H1 (cell line): ENCODE measurements at regions not wholly inside any gene's neighbourhood (a gene's known extent, or its start where the extent isn't known, plus 50 kb on each side); places are given as distances from the start of the nearest gene placed in this dataset.

Experiments
- CTCF ChIA-PET: fragments of 300-600 bp; sonication (Branson Sonifier 250); formaldehyde crosslinking; loops from one replicate; lab custom pipeline; 2021; ENCODE audit not compliant: partially characterized antibody; lab: Charles Lee
- POLR2A ChIA-PET: fragments of 300-600 bp; sonication (Branson Sonifier 250); formaldehyde crosslinking; loops from one replicate; lab custom pipeline; 2021; ENCODE audit warnings: inconsistent platforms; ENCODE audit not compliant: partially characterized antibody; lab: Charles Lee
- DNase-seq, 2 experiments: peaks; one replicate each; pipeline versions ENCODE4 v3.0.0 to v3.0.0-alpha.2; 2010 to 2022; ENCODE audit warnings: low spot score in 2 of 2, low read depth in 1 of 2, mixed read lengths in 1 of 2
- FAIRE-seq: peaks from 2 replicates; lab custom pipeline; 2011; peaks lifted over from hg19 to GRCh38; lab: Jason Lieb, UNC
- H2AFZ ChIP-seq: 2 replicates; pipeline ENCODE4 v1.8.1; 2012; ENCODE audit warnings: low read length, inconsistent platforms
- H2AK5ac ChIP-seq: 2 replicates; pipeline ENCODE4 v1.6.1; 2013; ENCODE audit warnings: low read depth, low read length
- H2BK120ac ChIP-seq: replicated peaks from 2 replicates; pipeline ENCODE3; 2013; ENCODE audit warnings: low read depth, low read length, inconsistent platforms
- H2BK12ac ChIP-seq: 2 replicates; pipeline ENCODE4 v1.6.1; 2013; ENCODE audit warnings: low read depth, low read length
- H2BK15ac ChIP-seq: 2 replicates; pipeline ENCODE4 v1.6.1; 2013; ENCODE audit warnings: low read length
- H2BK20ac ChIP-seq: 2 replicates; pipeline ENCODE4 v1.6.1; 2013; ENCODE audit warnings: low read length
- H2BK5ac ChIP-seq: 2 replicates; pipeline ENCODE4 v1.6.1; 2013; ENCODE audit warnings: low read depth, low read length
- H3K14ac ChIP-seq: 2 replicates; pipeline ENCODE4 v1.6.1; 2013; ENCODE audit warnings: inconsistent platforms; ENCODE audit not compliant: insufficient read length
- H3K18ac ChIP-seq: 2 replicates; pipeline ENCODE4 v1.6.1; 2013; ENCODE audit warnings: low read length; ENCODE audit errors: extremely low read depth
- H3K23ac ChIP-seq: 2 replicates; pipeline ENCODE4 v1.6.1; 2013; ENCODE audit warnings: inconsistent platforms; ENCODE audit not compliant: insufficient read length
- H3K23me2 ChIP-seq: 2 replicates; pipeline ENCODE4 v1.6.1; 2013; ENCODE audit warnings: low read depth, low read length
- H3K27ac ChIP-seq: 2 replicates; pipeline ENCODE4 v1.6.1; 2011; ENCODE audit warnings: low read depth, low read length, inconsistent platforms
- H3K27me3 ChIP-seq, 4 experiments: replicated peaks in 1 of 4; 1 replicate in 1 of 4; 2 replicates in 3 of 4; pipeline versions ENCODE4 v1.6.1 to v1.8.1; 2011 to 2013; ENCODE audit warnings: low read length in 3 of 4, mild to moderate bottlenecking in 3 of 4, inconsistent platforms in 2 of 4, mixed read lengths in 2 of 4, moderate library complexity in 1 of 4; ENCODE audit not compliant: control insufficient read depth in 3 of 4, insufficient read depth in 3 of 4; ENCODE audit errors: extremely low read depth in 1 of 4
- H3K36me3 ChIP-seq, 4 experiments: 2 replicates each; pipeline versions ENCODE4 v1.6.1 to v1.8.1; 2011 to 2013; ENCODE audit warnings: mild to moderate bottlenecking in 4 of 4, low read length in 3 of 4, moderate library complexity in 2 of 4, control low read depth in 1 of 4, inconsistent platforms in 1 of 4; ENCODE audit not compliant: insufficient read depth in 4 of 4, control insufficient read depth in 2 of 4
- H3K4ac ChIP-seq: replicated peaks from 2 replicates; pipeline ENCODE3; 2013; ENCODE audit warnings: low read length, low read depth, mixed read lengths, inconsistent platforms; ENCODE audit not compliant: insufficient read length
- H3K4me1 ChIP-seq, 4 experiments: replicated peaks in 1 of 4; 1 replicate in 1 of 4; 2 replicates in 3 of 4; pipeline versions ENCODE4 v1.6.1 to v1.8.1; 2011 to 2013; ENCODE audit warnings: low read length in 3 of 4, inconsistent platforms in 2 of 4, mixed read lengths in 1 of 4; ENCODE audit not compliant: insufficient read depth in 4 of 4, control insufficient read depth in 3 of 4
- H3K4me2 ChIP-seq, 2 experiments: 2 replicates each; pipeline versions ENCODE4 v1.6.1 to v1.8.1; 2011 to 2013; ENCODE audit warnings: low read depth in 2 of 2, low read length in 2 of 2, control low read depth in 1 of 2, inconsistent platforms in 1 of 2, mild to moderate bottlenecking in 1 of 2; ENCODE audit not compliant: insufficient read depth in 1 of 2
- H3K4me3 ChIP-seq, 4 experiments: fragments of 200-600, 300-600 bp in 1 of 4; sonication (generic), shearing (Covaris generic), sonication (Bioruptor Twin) in 1 of 4; 2 replicates each; pipeline versions ENCODE4 v1.5.1 to v1.8.1; 2011 to 2016; ENCODE audit warnings: low read length in 4 of 4, low read depth in 3 of 4, control low read depth in 2 of 4, inconsistent platforms in 2 of 4, mild to moderate bottlenecking in 2 of 4, mixed read lengths in 1 of 4, moderate library complexity in 1 of 4; ENCODE audit not compliant: insufficient read depth in 2 of 4; ENCODE audit errors: extremely low read depth in 1 of 4
- H3K56ac ChIP-seq: replicated peaks from 2 replicates; pipeline ENCODE3; 2013; ENCODE audit warnings: low read depth, mild to moderate bottlenecking, mixed read lengths, low read length, inconsistent platforms; ENCODE audit not compliant: insufficient read length
- H3K79me1 ChIP-seq: 2 replicates; pipeline ENCODE4 v1.6.1; 2013; ENCODE audit warnings: low read depth, low read length, control low read depth
- H3K79me2 ChIP-seq, 2 experiments: 2 replicates each; pipeline versions ENCODE4 v1.6.1 to v1.8.1; 2012 to 2013; ENCODE audit warnings: low read length in 2 of 2, mild to moderate bottlenecking in 2 of 2, inconsistent platforms in 1 of 2; ENCODE audit not compliant: insufficient read depth in 2 of 2, control insufficient read depth in 1 of 2
- H3K9ac ChIP-seq, 4 experiments: replicated peaks in 1 of 4; 1 replicate in 1 of 4; 2 replicates in 3 of 4; pipeline versions ENCODE4 v1.6.1 to v1.8.1; 2011 to 2013; ENCODE audit warnings: low read depth in 3 of 4, low read length in 3 of 4, control low read depth in 2 of 4, mild to moderate bottlenecking in 2 of 4, moderate library complexity in 2 of 4, inconsistent platforms in 1 of 4; ENCODE audit errors: extremely low read depth in 1 of 4
- H3K9me3 ChIP-seq, 2 experiments: 2 replicates each; pipeline versions ENCODE4 v1.6.1 to v1.8.1; 2012 to 2013; ENCODE audit warnings: mild to moderate bottlenecking in 2 of 2, moderate library complexity in 2 of 2, control low read depth in 1 of 2, inconsistent platforms in 1 of 2, low read depth in 1 of 2, low read length in 1 of 2, mixed read lengths in 1 of 2; ENCODE audit not compliant: insufficient read depth in 2 of 2
- H4K20me1 ChIP-seq, 2 experiments: replicated peaks in 1 of 2; 2 replicates each; pipeline versions ENCODE3 to v1.8.1; 2011 to 2013; ENCODE audit warnings: inconsistent platforms in 2 of 2, low read length in 2 of 2, mild to moderate bottlenecking in 1 of 2; ENCODE audit not compliant: insufficient read depth in 2 of 2, control insufficient read depth in 1 of 2
- H4K5ac ChIP-seq: 2 replicates; pipeline ENCODE4 v1.6.1; 2013; ENCODE audit warnings: low read length, low read depth, mixed read lengths, inconsistent platforms; ENCODE audit not compliant: insufficient read length
- H4K8ac ChIP-seq: 2 replicates; pipeline ENCODE4 v1.8.0; 2013; ENCODE audit warnings: mild to moderate bottlenecking, moderate library complexity, low read length, inconsistent platforms; ENCODE audit not compliant: insufficient read depth; ENCODE audit errors: extremely low read depth
- H4K91ac ChIP-seq: replicated peaks from 2 replicates; pipeline ENCODE3; 2013; ENCODE audit warnings: low read length, mixed read lengths, inconsistent platforms; ENCODE audit not compliant: insufficient read length
- CBX8 ChIP-seq: fragments of 300-800, 300-1000 bp; sonication (generic); IDR thresholded peaks from 2 replicates; pipeline ENCODE4 v1.7.1; 2016; ENCODE audit warnings: low read depth, low read length, borderline replicate concordance
- CHD2 ChIP-seq: IDR thresholded peaks from 2 replicates; pipeline ENCODE4 v1.6.1; 2012; ENCODE audit warnings: low read length, improper control_type of control experiment
- CREB1 ChIP-seq: IDR thresholded peaks from 2 replicates; pipeline ENCODE4 v1.6.1; 2012; ENCODE audit warnings: inconsistent platforms
- CTBP2 ChIP-seq: IDR thresholded peaks from 2 replicates; pipeline ENCODE4 v1.7.0; 2011; ENCODE audit warnings: borderline replicate concordance, mild to moderate bottlenecking, moderate library complexity, mixed read lengths, low read length; ENCODE audit not compliant: insufficient read depth, insufficient read length
- EGR1 ChIP-seq: IDR thresholded peaks from 2 replicates; pipeline ENCODE4 v1.6.1; 2011; ENCODE audit warnings: low read depth, low read length, borderline replicate concordance
- EP300 ChIP-seq, 2 experiments: IDR thresholded peaks; 1 replicate in 1 of 2; 2 replicates in 1 of 2; pipeline ENCODE4 v1.6.1; 2011 to 2012; ENCODE audit warnings: low read depth in 2 of 2, low read length in 2 of 2, mild to moderate bottlenecking in 2 of 2, borderline replicate concordance in 1 of 2, inconsistent platforms in 1 of 2, moderate library complexity in 1 of 2
- KDM5A ChIP-seq: fragments of 200-600 bp; IDR thresholded peaks from 2 replicates; pipeline ENCODE4 v1.7.1; 2012; ENCODE audit warnings: mild to moderate bottlenecking, low read length, inconsistent platforms, mixed read lengths
- POU5F1 ChIP-seq: IDR thresholded peaks from 2 replicates; pipeline ENCODE4 v1.6.1; 2011; ENCODE audit warnings: low read depth, mild to moderate bottlenecking, low read length, moderate library complexity
- SIN3A ChIP-seq, 2 experiments: IDR thresholded peaks in 1 of 2; conservative IDR thresholded peaks in 1 of 2; 2 replicates each; pipeline ENCODE4 v1.6.1; 2011 to 2012; ENCODE audit warnings: low read length in 2 of 2, improper control_type of control experiment in 1 of 2, low read depth in 1 of 2, mild to moderate bottlenecking in 1 of 2
- SP2 ChIP-seq: IDR thresholded peaks from 2 replicates; pipeline ENCODE4 v1.6.1; 2012; ENCODE audit warnings: mild to moderate bottlenecking, low read length, inconsistent platforms
- SP4 ChIP-seq: IDR thresholded peaks from 2 replicates; pipeline ENCODE4 v1.6.1; 2012; ENCODE audit warnings: low read length, inconsistent platforms
- SRF ChIP-seq: IDR thresholded peaks from 2 replicates; pipeline ENCODE4 v1.6.1; 2011; ENCODE audit warnings: mild to moderate bottlenecking, low read depth, low read length, moderate library complexity
- TCF12 ChIP-seq: IDR thresholded peaks from 2 replicates; pipeline ENCODE4 v1.6.1; 2011; ENCODE audit warnings: low read depth, mild to moderate bottlenecking, low read length
- ZNF274 ChIP-seq: IDR thresholded peaks from 2 replicates; pipeline ENCODE4 v1.7.0; 2012; ENCODE audit warnings: low read length, borderline replicate concordance; ENCODE audit errors: extremely low read depth
- WGBS, 2 experiments: shearing (Covaris generic) in 1 of 2; methylation state at CpG; one replicate each; pipeline versions ENCODE4 v1.1.6 to v1.1.7; 2013 to 2015; ENCODE audit warnings: low lambda C conversion rate in 2 of 2, mixed read lengths in 2 of 2, inconsistent platforms in 1 of 2, low coverage in 1 of 2, missing lambda C conversion rate in 1 of 2; ENCODE audit not compliant: insufficient replicate concordance in 2 of 2, insufficient coverage in 1 of 2, insufficient read length in 1 of 2; ENCODE audit errors: extremely low coverage in 1 of 2, missing lambda C conversion rate in 1 of 2; 5-methylcytosine and 5-hydroxymethylcytosine counted together

- no peak overlapping the region for H4K8ac ChIP-seq
- H2BK5ac ChIP-seq = no peak overlapping the region
- no peak overlapping the region for H3K4me3 ChIP-seq
- no peak overlapping the region for H2BK12ac ChIP-seq
- FAIRE-seq (no peak), DNase-seq (no peak)
- H3K79me2 ChIP-seq = no peaks in the 10 kb centered on the region
- ChIA-PET CTCF (interaction anchor here (0.7 kb wide), 1 partner anchor 336 kb away, joined by 3 read pairs; no protein-coding TSS in a partner anchor), POLR2A (no interaction called here)
- H3K9me3 ChIP-seq = peaks cover 8 to 10% of the 10 kb centered on the region in 2 experiments; a peak in 3 of 4 replicates
- H3K4me2 ChIP-seq = no peak overlapping the region
- no peak overlapping the region for H3K4ac ChIP-seq
- no peak overlapping the region for H3K14ac ChIP-seq
- H3K36me3 ChIP-seq = no peaks in the 10 kb centered on the region; a peak in 1 of 8 replicates
- H3K18ac ChIP-seq = no peak overlapping the region
- no peak overlapping the region for H2BK20ac ChIP-seq
- WGBS, 2 experiments = 86% methylated on average over 3 of the region's 3 CpGs; no CpG with 5 or more reads in 1 of the 2 experiments
- H3K27me3 ChIP-seq = no peaks in the 10 kb centered on the region
- no peaks in the 10 kb centered on the region for H3K23me2 ChIP-seq
- H3K79me1 ChIP-seq = no peaks in the 10 kb centered on the region
- H4K91ac ChIP-seq = no peak overlapping the region
- H3K23ac ChIP-seq = no peak overlapping the region
- H4K20me1 ChIP-seq = no peaks in the 10 kb centered on the region
- H2AK5ac ChIP-seq = no peak overlapping the region
- H2BK120ac ChIP-seq = no peak overlapping the region
- no peak overlapping the region for H3K9ac ChIP-seq
- no peak overlapping the region for H3K56ac ChIP-seq
- TF ChIP-seq TCF12 (no peak), EP300 (IDR thresholded peaks at IDR 0.05; ENCODE audit: borderline replicate concordance in 1 of 2, low read depth in 2 of 2, low read length in 2 of 2) (no peak), SP2 (no peak), SP4 (no peak), KDM5A (no peak), SRF (no peak), ZNF274 (no peak), CREB1 (no peak), CTBP2 (no peak), CBX8 (no peak), EGR1 (no peak), CHD2 (no peak), SIN3A (conservative IDR thresholded peaks at IDR 0.05 in 1 of 2, IDR thresholded peaks at IDR 0.05 in 1 of 2; ENCODE audit: low read depth in 1 of 2, low read length in 2 of 2) (no peak), POU5F1 (no peak)
- no peak overlapping the region for H4K5ac ChIP-seq
- H2BK15ac ChIP-seq = no peak overlapping the region
- H3K4me1 ChIP-seq = no peaks in the 10 kb centered on the region
- no peak overlapping the region for H2AFZ ChIP-seq
- no peak overlapping the region for H3K27ac ChIP-seq
Measured at GRCh38 chr2:41129988-41130387, 678.1 kb upstream of the SLC8A1 start.
